GM12864 (cell line): ENCODE measurements at regions not wholly inside any gene's neighbourhood (a gene's known extent, or its start where the extent isn't known, plus 50 kb on each side); places are given as distances from the start of the nearest gene placed in this dataset.
A peak's percentile ranks its signal among the peaks of the same experiment; 100 is the strongest.

Experiments used
- DNase-seq: peaks from one replicate; pipeline ENCODE4 v3.0.0-alpha.2; 2011; ENCODE audit warnings: low read depth
- H3K4me3 ChIP-seq: 2 replicates; pipeline ENCODE4 v1.5.1; 2011; ENCODE audit warnings: mild to moderate bottlenecking, low read depth, low read length, control low read depth
- CTCF ChIP-seq: IDR thresholded peaks from 2 replicates; pipeline ENCODE4 v1.5.1; 2011; ENCODE audit warnings: low read depth, mild to moderate bottlenecking, moderate library complexity, low read length, control low read depth, inconsistent platforms; ENCODE audit errors: missing control alignments

DNA sequence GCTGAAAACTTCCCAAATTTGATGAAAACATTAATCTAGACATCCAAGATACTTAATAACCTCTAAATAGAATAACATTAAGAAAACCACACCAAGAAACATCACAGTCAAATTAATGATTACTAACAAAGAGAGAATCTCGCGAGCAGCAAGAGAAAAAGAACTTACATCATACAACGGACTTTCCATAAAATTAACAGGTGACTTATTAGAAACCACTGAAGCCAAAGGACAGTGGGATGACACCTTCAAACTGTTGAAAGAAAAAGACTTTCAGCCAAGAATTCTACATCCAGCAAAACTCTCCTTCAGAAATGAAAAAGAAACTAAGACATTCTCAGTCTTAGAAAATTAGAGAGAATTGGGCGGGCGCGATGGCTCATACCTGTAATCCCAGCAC, 232.0 kb downstream of the SNCA start:
- H3K4me3 ChIP-seq, result no peak overlapping the region
- no peak for TF ChIP-seq CTCF
- no peak for DNase-seq

GRCh38 chr4:89599026-89599425, 237.9 kb downstream of the SNCA start:
- H3K4me3 ChIP-seq, result no peak overlapping the region
- TF ChIP-seq CTCF, result no peak
- DNase-seq, result no peak

DNA sequence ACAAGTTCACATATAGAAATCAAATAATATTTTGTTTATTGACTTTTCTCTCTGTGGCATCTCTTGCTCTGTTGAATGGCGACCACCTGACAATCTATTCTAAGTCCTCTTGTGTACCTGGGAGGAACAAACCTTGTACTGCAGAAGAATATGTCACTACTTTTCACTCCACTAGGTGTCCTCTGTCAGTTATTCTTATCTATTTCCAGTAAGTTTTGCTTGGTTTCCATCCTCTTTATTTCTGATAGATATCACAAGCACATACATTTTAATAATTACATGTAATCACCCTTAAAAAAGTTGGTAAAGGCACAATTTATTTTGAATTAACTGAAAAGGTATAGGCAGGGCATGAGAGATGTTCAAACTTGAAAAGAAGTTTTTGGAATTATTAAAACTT, 238.4 kb downstream of the SNCA start:
- DNase-seq, result no peak
- H3K4me3 ChIP-seq, result no peak overlapping the region
- TF ChIP-seq CTCF, result peak; percentile 17

- no peak for DNase-seq
- H3K4me3 ChIP-seq, result no peak overlapping the region
- no peak for TF ChIP-seq CTCF
Measured at GRCh38 chr4:89595125-89595789, 241.7 kb downstream of the SNCA start.

GRCh38 chr4:89590128-89590527, 246.8 kb downstream of the SNCA start:
- no peak overlapping the region for H3K4me3 ChIP-seq
- no peak for TF ChIP-seq CTCF
- no peak for DNase-seq

- no peak for TF ChIP-seq CTCF
Measured at GRCh38 chr4:89588421-89588820, 248.5 kb downstream of the SNCA start.

GRCh38 chr4:89587364-89587763, 249.6 kb downstream of the SNCA start:
- no peak for DNase-seq
- TF ChIP-seq CTCF, result no peak
- H3K4me3 ChIP-seq, result no peak overlapping the region

More at GRCh38 chr4:89588421-89588820, 248.5 kb downstream of the SNCA start:
- no peak for DNase-seq
- no peak overlapping the region for H3K4me3 ChIP-seq
